ENCODE measurements at regions not wholly inside any gene's neighbourhood (a gene's known extent, or its start where the extent isn't known, plus 50 kb on each side); places are given as distances from the start of the nearest gene placed in this dataset.
A peak's percentile ranks its signal among the peaks of the same experiment; 100 is the strongest.

- no peak for DNase-seq
Measured at GRCh38 chr7:118028226-118028625, 155.0 kb upstream of the CTTNBP2 start.

GRCh38 chr7:118029826-118030422 is 154.0 kb upstream of the LSM8 start:
- DNase-seq = no peak

DNA sequence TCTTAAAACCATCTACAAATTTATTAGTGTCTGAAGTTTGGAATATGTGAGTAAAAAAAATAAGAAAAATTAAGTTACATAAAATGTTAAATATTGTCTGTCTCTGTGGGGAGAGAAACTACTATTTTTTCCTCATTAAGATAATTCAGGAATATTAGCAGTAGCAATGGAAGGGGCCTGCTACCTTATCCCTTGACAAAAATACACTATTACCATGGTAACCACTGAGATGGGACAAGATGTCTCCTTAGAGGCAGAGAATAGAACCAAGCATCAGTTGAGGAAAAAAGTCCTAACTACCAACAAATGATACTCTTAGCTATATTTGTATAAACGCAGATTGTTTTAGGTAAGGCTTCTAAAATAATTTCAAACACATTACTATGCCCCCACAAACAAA is 150.7 kb upstream of the LSM8 start:
- DNase-seq = no peak

- no peak for DNase-seq
Measured at GRCh38 chr7:118039963-118040489, 143.9 kb upstream of the LSM8 start.

- DNase-seq = no peak
Measured at GRCh38 chr7:118040562-118040961, 143.4 kb upstream of the LSM8 start.

DNA sequence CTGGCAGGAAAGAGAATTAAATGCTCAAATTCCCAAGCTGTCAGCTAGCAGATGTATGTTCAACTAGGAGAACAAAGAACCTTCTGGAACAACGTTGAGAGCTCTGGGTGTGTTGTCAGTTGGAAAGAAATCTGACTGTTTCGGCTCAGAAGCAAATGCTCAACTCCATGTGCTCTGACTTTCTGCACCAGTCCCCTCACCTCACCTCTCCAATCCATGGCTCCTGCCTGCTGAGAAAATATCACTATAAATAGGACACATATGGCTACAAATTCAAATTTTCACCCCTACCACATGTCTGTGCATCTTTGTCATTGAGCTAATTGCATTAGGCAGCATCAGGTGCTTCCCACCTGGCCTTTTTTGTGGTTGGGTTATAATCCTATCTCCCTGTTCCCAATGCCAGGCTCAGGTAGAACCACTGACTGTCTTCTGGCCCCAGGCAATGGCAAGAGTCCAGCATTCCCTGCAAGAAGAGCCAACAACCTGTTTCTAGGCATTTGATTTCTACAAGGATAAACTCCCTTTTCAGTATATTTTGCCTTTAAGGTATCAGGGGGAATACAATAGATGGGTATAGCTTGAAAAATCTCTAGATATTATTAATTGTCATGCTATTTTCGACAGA is 142.6 kb upstream of the LSM8 start:
- DNase-seq = no peak

GRCh38 chr7:118045629-118046028 is 138.3 kb upstream of the LSM8 start:
- DNase-seq = no peak

DNA sequence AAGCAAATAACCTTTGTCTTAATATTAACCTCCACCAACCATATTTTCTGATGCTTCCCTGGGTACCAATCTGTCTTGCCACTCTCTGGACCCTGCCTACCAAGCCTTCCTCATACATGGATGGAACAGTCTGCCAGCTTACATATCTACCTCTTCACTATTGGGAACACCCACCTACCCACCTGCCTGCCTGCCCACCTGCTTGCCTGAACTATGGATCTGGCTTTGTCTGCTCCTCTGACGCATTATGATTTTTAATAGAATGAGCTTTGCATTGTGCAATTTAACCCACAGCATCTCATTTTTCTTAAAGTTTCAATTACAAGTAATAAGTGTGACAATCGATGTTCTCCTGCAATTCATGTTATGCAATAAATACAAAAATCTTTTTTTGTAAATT is 137.9 kb upstream of the LSM8 start:
- no peak for DNase-seq

GRCh38 chr7:118046801-118047200 is 137.2 kb upstream of the LSM8 start:
- no peak for DNase-seq

- DNase-seq = no peak
Measured at GRCh38 chr7:118052336-118052735, 131.6 kb upstream of the LSM8 start.

GRCh38 chr7:118053353-118053752 is 130.6 kb upstream of the LSM8 start:
- DNase-seq = no peak

- DNase-seq = no peak
Measured at GRCh38 chr7:118054529-118054928, 129.4 kb upstream of the LSM8 start.

DNA sequence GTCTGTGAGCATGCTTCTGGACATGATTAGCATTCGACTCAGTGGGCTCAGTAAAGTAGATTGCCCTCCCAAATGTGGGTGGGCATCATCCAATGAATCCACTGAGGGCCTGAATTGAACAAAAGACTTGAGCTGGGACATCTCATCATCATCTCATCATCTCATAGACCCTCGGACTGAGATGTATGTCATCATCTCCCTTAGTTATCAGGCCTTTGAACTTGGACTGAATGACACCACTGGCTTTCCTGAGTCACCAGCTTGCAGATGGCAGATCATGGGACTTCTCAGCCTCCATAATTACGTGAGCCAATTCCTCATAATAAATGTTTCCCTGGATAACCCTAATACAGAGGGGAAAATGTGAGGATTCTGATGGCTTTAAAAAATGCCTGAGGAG is 128.3 kb upstream of the LSM8 start:
- DNase-seq = no peak

DNA sequence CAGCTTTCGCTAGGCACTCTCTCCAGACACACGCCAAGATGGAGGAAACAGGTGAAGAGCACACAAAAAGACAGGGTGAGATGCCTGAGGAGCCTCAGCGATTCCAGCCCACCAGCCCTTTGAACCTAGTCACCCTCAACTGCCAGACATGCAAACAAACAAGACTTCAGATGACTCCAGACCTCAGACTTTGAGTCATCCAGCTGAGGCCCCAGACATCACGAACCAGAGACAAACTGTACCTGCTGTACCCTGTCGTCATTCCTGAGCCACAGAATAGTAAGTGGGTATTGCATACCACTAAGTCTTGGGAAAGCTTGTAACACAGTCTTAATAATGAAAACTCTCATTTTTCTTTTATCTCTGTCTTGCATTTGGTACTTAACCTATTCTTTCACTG is 126.6 kb upstream of the LSM8 start:
- no peak for DNase-seq

DNA sequence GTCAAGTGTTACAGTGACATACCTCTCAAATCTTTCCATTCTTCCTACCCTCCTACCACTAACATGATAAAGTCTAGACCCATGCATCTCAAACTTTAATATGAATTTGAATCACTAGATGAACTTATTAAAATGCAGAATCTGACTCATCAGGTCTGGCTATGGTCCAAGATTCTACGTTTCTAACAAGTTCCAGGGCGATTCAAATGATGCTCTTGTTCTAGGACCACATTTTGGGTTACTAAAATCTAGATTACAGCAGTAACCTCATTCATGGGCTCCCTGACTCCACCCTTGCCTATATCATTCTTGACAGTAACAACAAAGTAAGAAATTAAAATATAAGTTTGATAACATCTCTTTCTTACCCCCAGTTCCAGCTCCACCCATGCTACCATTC is 124.8 kb upstream of the LSM8 start:
- DNase-seq = no peak

- no peak for DNase-seq
Measured at GRCh38 chr7:118060692-118061091, 123.3 kb upstream of the LSM8 start.

DNA sequence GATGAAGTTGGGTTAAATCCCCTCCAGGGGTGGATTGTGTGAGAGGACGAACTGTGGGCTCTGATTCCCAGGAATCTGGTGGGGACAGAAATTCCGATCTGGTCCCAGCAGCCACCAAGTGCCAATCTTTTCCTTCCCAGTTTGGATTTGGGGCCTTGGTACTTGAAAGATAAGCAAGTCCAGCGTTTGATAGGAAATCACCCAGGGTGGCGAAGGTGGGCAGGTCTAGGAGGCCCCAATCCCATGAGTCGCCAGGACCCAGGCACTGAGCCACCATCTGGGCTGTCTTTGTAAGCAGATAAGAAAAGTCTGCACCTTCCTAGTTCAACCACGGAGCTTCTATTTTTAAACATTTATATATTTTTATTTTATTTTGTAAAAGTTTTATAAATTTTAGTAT is 122.6 kb upstream of the LSM8 start:
- no peak for DNase-seq

GRCh38 chr7:118072893-118073674 is 110.9 kb upstream of the LSM8 start:
- DNase-seq = no peak

- no peak for DNase-seq
Measured at GRCh38 chr7:118075936-118076335, 108.0 kb upstream of the LSM8 start.

- no peak for DNase-seq
Measured at GRCh38 chr7:118076564-118076963, 107.4 kb upstream of the LSM8 start.

DNA sequence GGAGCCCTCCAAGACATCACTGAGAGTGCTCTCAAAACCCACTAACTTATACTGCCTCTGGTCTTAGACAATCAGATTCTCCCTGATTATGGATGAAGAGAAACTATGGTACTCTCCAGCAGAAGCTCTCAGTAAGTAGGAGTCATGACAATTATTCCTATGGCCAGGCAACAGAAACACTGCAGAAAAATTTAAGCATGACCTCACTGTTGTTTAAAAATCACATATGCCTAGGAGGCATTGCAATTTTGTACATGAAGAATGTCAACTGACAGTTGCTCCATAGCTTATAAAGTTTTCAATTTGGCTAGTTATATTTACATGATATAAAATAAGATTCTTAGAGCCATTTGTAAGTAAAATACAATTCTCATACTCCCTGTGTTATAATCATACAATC is 105.9 kb upstream of the LSM8 start:
- no peak for DNase-seq

DNA sequence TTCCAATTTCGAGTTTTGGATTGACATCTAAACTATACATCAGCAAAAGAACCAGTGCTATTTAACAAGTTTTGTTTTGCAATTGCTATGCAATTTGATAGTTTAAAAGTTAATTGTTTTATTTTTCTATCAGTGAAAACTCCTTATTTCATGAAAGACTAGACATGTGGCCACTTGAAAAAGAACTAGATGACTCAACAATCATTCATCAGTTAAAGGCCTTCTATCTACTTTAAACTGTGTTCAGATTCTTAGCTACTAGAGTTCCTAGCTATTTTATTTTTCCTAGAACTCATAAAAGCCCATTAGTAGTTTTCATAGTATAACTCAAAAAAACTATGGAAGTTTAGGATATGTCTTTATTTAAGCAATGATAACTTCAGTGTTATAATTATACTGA is 104.6 kb upstream of the LSM8 start:
- no peak for DNase-seq

GRCh38 chr7:118080947-118081346 is 103.0 kb upstream of the LSM8 start:
- DNase-seq = peak; percentile 28

DNA sequence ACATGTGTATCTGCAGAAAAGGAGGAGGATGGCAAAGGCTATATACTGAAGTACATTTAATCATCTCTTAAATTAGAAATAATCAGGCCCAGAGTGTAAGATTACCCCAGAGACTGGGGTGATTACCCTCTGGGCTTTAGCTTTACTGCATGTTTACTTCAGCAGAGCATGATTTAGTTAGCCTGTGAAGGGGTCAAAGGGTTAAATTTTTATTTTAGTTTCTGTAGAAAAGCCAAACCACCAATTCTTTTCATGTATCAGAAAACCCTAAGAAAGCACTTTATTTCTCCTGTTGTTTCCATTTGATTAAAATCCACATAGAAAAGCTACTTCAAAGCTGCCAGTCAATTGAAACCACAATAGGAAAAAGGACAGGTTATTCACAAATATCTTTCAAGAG is 101.5 kb upstream of the LSM8 start:
- DNase-seq = no peak
